SIG-M5 treated with dmso at 0.1 percent for 504 hours (cell line): ENCODE measurements at regions not wholly inside any gene's neighbourhood (a gene's known extent, or its start where the extent isn't known, plus 50 kb on each side); places are given as distances from the start of the nearest gene placed in this dataset.
A peak's percentile ranks its signal among the peaks of the same experiment; 100 is the strongest.

Experiments
- DNase-seq: peaks from one replicate; lab custom pipeline; 2025; ENCODE audit not compliant: unreplicated experiment; lab: John Stamatoyannopoulos, UW

DNA sequence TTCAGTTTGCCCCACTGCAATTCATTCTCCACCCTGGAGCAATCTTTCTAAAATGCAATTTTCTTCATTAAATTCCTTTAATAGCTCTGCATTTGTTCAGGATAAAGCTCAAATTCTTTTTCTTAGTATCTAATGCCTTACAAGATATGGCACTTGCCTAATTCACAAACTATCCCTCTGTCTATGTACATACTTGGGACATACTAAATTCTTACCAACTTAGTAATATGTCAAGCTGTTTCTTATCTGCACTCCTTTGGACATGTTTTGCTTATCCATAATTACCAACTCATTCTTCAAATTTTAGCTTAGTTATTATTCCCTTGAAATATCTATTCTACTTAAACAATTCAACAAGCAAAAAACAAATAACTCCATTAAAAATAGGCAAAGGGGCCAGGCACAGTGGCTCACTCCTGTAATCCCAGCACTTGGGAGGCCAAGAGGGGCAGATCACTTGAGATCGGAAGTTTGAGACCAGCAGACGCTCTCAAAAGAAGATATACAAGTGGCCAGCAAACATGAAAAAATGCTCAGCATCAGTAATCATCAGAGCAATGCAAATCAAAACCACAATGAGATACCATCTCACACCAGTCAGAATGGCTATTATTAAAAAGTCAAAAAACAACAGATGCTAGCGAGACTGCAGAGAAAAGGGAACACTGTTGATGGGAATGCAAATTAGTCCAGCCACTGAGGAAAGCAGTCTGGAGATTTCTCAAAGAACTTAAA lies 96.9 kb downstream of the FAM76B start:
- no peak for DNase-seq

DNA sequence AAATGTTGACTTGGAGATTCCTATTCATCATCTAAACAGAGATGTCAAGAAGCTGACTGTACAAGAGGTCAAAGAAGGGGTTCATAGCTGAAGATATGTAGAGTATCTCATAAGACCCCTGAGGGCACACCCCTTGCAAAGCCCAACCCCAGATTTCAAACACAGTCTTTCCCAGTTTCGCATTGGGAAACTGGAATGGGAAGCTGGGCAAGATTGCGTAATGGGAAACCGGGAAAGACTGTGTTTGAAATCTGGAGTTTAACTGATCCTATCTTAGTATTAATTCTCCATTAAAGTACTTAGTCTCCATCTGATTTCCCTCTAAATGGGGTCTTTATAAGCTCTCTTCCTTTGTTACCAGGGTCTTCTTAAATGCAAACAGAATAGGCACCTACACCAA lies 99.5 kb downstream of the FAM76B start:
- no peak for DNase-seq

GRCh38 chr11:95688501-95689222 lies 100.9 kb downstream of the FAM76B start:
- no peak for DNase-seq

GRCh38 chr11:95688015-95688414 lies 101.6 kb downstream of the FAM76B start:
- DNase-seq: no peak

DNA sequence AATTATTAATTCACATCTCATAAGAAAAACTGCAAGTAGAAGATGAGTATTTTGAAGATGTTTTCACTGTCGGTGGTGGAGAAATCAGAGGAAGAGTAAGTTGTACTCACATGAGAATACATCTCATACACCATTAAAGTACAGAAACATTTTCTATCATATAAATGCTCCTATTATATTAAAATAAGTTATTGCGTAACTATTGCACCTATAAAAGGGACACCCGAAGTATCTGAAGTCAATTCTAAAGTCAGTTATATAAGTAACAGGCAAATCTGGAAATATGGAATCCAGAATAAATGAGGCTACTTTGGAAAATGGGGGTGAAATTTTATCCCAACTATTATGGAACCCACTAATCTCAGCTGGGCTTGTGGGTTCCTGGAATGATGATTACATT lies 103.3 kb downstream of the FAM76B start:
- DNase-seq: no peak

- DNase-seq: no peak
Measured at GRCh38 chr11:95684701-95685100, 104.9 kb downstream of the FAM76B start.

- no peak for DNase-seq
Measured at GRCh38 chr11:95684170-95684569, 105.4 kb downstream of the FAM76B start.

- no peak for DNase-seq
Measured at GRCh38 chr11:95682552-95682951, 107.0 kb downstream of the FAM76B start.

DNA sequence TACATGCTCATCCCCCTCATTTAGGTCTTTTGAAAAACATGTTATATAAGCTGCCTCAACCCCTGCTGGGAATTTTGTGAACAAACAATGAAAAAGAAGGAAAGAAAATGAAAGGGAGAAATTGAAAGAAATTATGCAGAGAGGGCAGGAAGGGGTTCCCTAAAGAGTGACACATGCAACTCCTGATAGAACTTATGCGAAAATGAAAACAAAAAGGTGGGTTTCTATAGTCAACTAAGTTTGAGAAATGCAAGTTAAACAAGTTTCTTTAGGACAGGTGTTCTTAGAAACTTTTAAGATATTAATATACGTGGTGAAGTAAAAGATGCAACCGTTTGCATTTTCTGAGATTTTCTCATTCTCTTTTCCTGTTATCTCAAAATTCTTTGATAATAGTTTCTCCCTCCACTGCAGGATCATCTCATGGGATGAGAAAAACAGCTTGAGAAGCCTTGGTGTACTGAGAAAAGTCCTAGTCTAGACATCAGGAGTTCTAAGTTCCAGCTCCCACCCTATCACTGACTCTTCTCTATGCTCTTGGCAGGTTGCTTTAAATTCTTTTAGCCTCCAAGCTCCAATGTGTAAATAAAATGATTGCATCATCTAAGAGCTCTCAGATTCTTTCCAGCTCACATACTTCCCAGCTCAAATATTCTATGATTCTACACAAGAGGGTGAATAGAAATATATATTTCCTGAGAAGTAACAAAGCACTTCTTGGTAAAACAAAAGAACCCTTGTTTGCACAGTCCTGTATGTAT lies 109.2 kb downstream of the FAM76B start:
- DNase-seq: peak; percentile 2

DNA sequence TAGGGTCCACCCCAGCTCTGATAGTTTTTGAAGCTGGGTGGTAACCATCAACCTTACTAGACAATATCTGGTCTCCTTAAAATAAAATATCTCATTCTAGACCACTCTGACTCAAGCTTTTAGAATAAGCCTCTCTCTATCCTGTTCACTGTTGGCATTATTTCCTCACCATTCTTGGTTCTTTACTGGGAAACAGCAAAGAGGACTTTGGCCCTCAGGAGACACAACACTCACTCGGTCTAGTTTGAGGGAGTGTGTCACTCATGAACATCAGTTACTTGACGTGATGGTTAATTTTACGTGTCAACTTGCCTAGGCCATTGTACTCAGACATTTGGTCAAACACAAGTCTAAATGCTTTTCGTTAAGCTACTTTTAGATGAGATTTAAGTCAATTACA lies 110.6 kb downstream of the FAM76B start:
- DNase-seq: no peak

GRCh38 chr11:95676308-95676707 lies 113.3 kb downstream of the FAM76B start:
- DNase-seq: no peak

DNA sequence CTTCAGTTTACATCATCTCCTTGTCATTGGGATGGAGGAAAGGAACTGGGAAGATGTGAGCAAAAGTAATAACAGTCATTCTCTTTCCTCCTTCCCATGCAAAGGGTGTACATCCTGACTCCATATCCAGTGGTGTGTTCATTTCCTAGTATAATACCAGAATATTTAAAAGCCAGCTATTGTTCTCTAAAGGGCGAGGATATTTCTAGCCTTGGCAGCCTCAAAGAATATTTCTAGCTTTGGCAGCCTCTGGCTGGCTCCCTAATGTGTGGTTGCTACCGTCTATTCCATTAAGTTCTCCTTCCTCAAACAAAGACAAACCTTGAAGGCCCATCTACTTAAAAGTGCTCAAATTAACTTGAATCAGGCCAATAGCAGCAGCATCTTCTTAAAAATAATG lies 114.0 kb downstream of the FAM76B start:
- no peak for DNase-seq

GRCh38 chr11:95674657-95675358 lies 114.8 kb downstream of the FAM76B start:
- no peak for DNase-seq

GRCh38 chr11:95671768-95672167 lies 117.8 kb downstream of the FAM76B start:
- no peak for DNase-seq

GRCh38 chr11:95668131-95668530 lies 121.5 kb downstream of the FAM76B start:
- DNase-seq: no peak

DNA sequence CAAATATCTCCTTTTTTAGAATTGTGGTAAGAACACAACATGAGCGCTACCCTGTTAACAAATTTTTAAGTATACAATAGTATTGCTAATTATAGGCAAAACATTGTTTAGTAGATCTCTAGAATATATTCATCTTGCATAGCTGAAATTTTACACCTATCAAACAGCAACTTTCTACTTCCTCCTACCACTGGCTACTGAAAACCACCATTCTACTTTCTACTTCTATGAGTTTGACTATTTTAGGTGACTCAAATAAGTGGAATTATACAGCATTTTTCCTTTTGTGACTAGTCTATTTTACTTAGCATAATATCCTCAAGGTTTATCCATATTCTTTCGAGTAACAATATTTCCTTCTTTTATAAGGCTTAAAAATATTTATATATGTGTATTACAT lies 128.4 kb downstream of the FAM76B start:
- peak; percentile 1 for DNase-seq

DNA sequence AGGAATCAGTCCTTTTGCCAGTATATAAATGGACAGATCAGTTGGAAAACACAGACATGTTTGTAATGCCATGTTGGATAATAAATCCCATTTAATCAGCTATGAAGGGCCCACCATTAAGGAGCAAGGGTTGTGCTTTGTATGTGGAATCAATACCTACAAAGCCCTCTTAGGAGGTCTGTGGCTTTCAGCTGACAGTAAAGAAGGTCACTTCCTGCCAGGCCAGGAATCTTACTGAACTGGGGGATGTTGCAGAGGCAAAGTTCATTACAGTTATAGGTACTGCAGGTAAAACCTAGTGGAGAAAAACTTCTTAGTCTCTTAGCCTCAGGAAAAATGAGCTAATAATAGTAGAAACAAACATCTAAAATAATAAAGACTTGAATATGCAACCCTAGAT lies 129.5 kb downstream of the FAM76B start:
- DNase-seq: no peak

GRCh38 chr11:95659088-95659487 lies 130.5 kb downstream of the FAM76B start:
- DNase-seq: no peak

DNA sequence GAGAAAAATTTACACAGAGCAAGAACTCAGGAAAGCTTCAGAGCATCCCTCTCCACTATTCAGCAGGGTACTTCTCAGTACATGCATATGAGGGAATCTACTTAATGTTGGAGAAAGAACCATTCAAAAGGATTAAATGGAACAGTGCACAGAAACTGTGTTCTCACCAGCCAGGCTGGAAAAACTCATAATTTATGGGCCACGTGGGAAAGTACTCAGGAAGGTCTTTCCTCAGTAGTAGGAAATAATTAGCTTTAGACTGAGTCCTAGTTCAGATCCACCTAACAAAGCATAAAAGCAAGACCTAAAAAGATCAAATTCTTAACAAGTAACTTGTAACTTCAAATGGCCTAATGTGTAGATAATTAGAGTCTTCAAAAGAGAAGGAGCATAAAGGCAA lies 134.0 kb downstream of the FAM76B start:
- no peak for DNase-seq

DNA sequence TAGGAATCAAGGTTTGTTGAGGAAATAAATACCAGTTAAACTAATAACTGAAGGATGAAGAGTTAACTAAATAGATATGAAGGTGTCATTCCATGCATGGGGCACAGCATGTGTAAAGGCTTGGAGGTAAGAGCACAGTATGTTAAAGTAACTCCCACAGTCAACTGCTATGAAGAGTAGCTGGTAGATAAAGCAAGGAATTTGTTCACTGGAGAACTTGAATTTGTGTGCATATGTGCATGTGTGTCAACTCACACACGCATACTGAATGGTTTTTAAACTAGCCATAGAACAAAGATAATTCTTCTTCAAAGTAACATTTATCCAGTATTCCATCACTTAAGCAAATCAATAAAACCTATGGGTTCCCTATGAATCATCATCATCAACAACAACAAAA lies 135.9 kb downstream of the FAM76B start:
- no peak for DNase-seq

- no peak for DNase-seq
Measured at GRCh38 chr11:95653099-95653498, 136.5 kb downstream of the FAM76B start.
